ENCODE measurements at regions not wholly inside any gene's neighbourhood (a gene's known extent, or its start where the extent isn't known, plus 50 kb on each side); places are given as distances from the start of the nearest gene placed in this dataset.

GRCh38 chr3:146781606-146782005 is 176.5 kb upstream of the PLSCR5 start:
- H3K9me3 Mint-ChIP-seq: no peaks in the 10 kb centered on the region
- no peak overlapping the region for H3K27ac Mint-ChIP-seq
- DNase-seq: no peak
- no peaks in the 10 kb centered on the region for H3K4me1 Mint-ChIP-seq
- no peak overlapping the region for H3K4me3 Mint-ChIP-seq
- TF ChIP-seq CTCF (IDR thresholded peaks at IDR 0.05): no peak
- H3K27me3 Mint-ChIP-seq (ENCODE audit: low read depth, poor library complexity): peaks cover 3% of the 10 kb centered on the region
- H3K36me3 Mint-ChIP-seq (ENCODE audit: low read depth): no peaks in the 10 kb centered on the region

GRCh38 chr3:146781059-146781458 is 175.9 kb upstream of the PLSCR5 start:
- no peak overlapping the region for H3K27ac Mint-ChIP-seq
- DNase-seq: no peak
- H3K27me3 Mint-ChIP-seq (ENCODE audit: low read depth, poor library complexity): peaks cover 3% of the 10 kb centered on the region
- no peak for TF ChIP-seq CTCF (IDR thresholded peaks at IDR 0.05)
- H3K36me3 Mint-ChIP-seq (ENCODE audit: low read depth): no peaks in the 10 kb centered on the region
- H3K9me3 Mint-ChIP-seq: no peaks in the 10 kb centered on the region
- no peaks in the 10 kb centered on the region for H3K4me1 Mint-ChIP-seq
- H3K4me3 Mint-ChIP-seq: no peak overlapping the region

GRCh38 chr3:146780251-146780650 is 175.1 kb upstream of the PLSCR5 start:
- no peak for TF ChIP-seq CTCF (IDR thresholded peaks at IDR 0.05)
- no peaks in the 10 kb centered on the region for H3K36me3 Mint-ChIP-seq (ENCODE audit: low read depth)
- H3K9me3 Mint-ChIP-seq: no peaks in the 10 kb centered on the region
- no peaks in the 10 kb centered on the region for H3K4me1 Mint-ChIP-seq
- H3K27me3 Mint-ChIP-seq (ENCODE audit: low read depth, poor library complexity): peaks cover 3% of the 10 kb centered on the region
- no peak for DNase-seq
- H3K27ac Mint-ChIP-seq: no peak overlapping the region
- no peak overlapping the region for H3K4me3 Mint-ChIP-seq

- H3K9me3 Mint-ChIP-seq: peaks cover 12% of the 10 kb centered on the region
- H3K4me1 Mint-ChIP-seq: no peaks in the 10 kb centered on the region
- H3K4me3 Mint-ChIP-seq: no peak overlapping the region
- no peaks in the 10 kb centered on the region for H3K36me3 Mint-ChIP-seq (ENCODE audit: low read depth)
- peaks cover 3% of the 10 kb centered on the region for H3K27me3 Mint-ChIP-seq (ENCODE audit: low read depth, poor library complexity)
- no peak overlapping the region for H3K27ac Mint-ChIP-seq
- no peak for TF ChIP-seq CTCF (IDR thresholded peaks at IDR 0.05)
- DNase-seq: no peak
Measured at GRCh38 chr3:146777941-146778340, 172.8 kb upstream of the PLSCR5 start.

- Mint-ChIP-seq H3K4me1 (peaks cover 4% of the 10 kb centered on the region), H3K27ac (no peak overlapping the region), H3K27me3 (ENCODE audit: low read depth, poor library complexity) (no peaks in the 10 kb centered on the region), H3K4me3 (no peak overlapping the region), H3K9me3 (peaks cover 28% of the 10 kb centered on the region), H3K36me3 (ENCODE audit: low read depth) (peaks cover 5% of the 10 kb centered on the region)
- TF ChIP-seq CTCF (IDR thresholded peaks at IDR 0.05): no peak
- no peak for DNase-seq
Measured at GRCh38 chr3:146772211-146772743, 167.1 kb upstream of the PLSCR5 start.

GRCh38 chr3:146770881-146771280 is 165.7 kb upstream of the PLSCR5 start:
- peaks cover 28% of the 10 kb centered on the region for H3K9me3 Mint-ChIP-seq
- no peak for DNase-seq
- H3K36me3 Mint-ChIP-seq (ENCODE audit: low read depth): peaks cover 5% of the 10 kb centered on the region
- no peak overlapping the region for H3K27ac Mint-ChIP-seq
- no peak overlapping the region for H3K4me3 Mint-ChIP-seq
- TF ChIP-seq CTCF (IDR thresholded peaks at IDR 0.05): no peak
- H3K4me1 Mint-ChIP-seq: peaks cover 4% of the 10 kb centered on the region
- no peaks in the 10 kb centered on the region for H3K27me3 Mint-ChIP-seq (ENCODE audit: low read depth, poor library complexity)

Data from nephron progenitor cell (in vitro differentiated cells).